A673 (cell line): ENCODE measurements at regions not wholly inside any gene's neighbourhood (a gene's known extent, or its start where the extent isn't known, plus 50 kb on each side); places are given as distances from the start of the nearest gene placed in this dataset.

ENCODE experiments used
- BruUV-seq: library from RNA; stranded (reverse); fragments of 400-500 nt; replicated peaks from 2 replicates; lab custom pipeline; 2021; lab: Mats Ljungman, UMichigan
- CTCF ChIA-PET: fragments of 300-600 bp; sonication (Branson Sonifier 250); formaldehyde crosslinking; loops from one replicate; lab custom pipeline; 2022; ENCODE audit warnings: antibody characterized with exemption; lab: Charles Lee
- POLR2A ChIA-PET: fragments of 300-600 bp; sonication (Branson Sonifier 250); formaldehyde crosslinking; loops from one replicate; lab custom pipeline; 2022; ENCODE audit warnings: antibody characterized with exemption; ENCODE audit not compliant: low non-redundant PET; lab: Charles Lee
- DNase-seq: peaks from one replicate; pipeline ENCODE4 v3.0.0-alpha.2; 2015; ENCODE audit warnings: low spot score
- H3K27ac ChIP-seq: fragments of 200-600 bp; sonication (generic); 2 replicates; pipeline ENCODE4 v1.5.1; 2016; ENCODE audit warnings: mixed run types, low read depth, mild to moderate bottlenecking, mixed read lengths, antibody characterized with exemption, low read length; ENCODE audit not compliant: poor library complexity, severe bottlenecking
- H3K27me3 ChIP-seq: fragments of 200-600 bp; sonication (generic); replicated peaks from 2 replicates; pipeline ENCODE4 v1.6.1; 2017; ENCODE audit warnings: mixed run types, low read depth, mild to moderate bottlenecking, mixed read lengths, antibody characterized with exemption, low read length; ENCODE audit not compliant: insufficient read depth, poor library complexity
- H3K36me3 ChIP-seq: fragments of 200-600 bp; sonication (generic); 2 replicates; pipeline ENCODE4 v1.6.1; 2016; ENCODE audit warnings: mixed run types, mild to moderate bottlenecking, mixed read lengths, antibody characterized with exemption, low read length; ENCODE audit not compliant: insufficient read depth, poor library complexity, severe bottlenecking
- H3K4me1 ChIP-seq: fragments of 200-600 bp; sonication (generic); 2 replicates; pipeline ENCODE4 v1.6.1; 2017; ENCODE audit warnings: mixed run types, mild to moderate bottlenecking, mixed read lengths, antibody characterized with exemption, low read length; ENCODE audit not compliant: insufficient read depth, poor library complexity, severe bottlenecking
- H3K4me3 ChIP-seq: fragments of 200-600 bp; sonication (generic); 2 replicates; pipeline ENCODE4 v1.5.1; 2016; ENCODE audit warnings: low read depth, mixed run types, mild to moderate bottlenecking, mixed read lengths, low read length; ENCODE audit not compliant: poor library complexity, severe bottlenecking
- H3K9me3 ChIP-seq: fragments of 200-600 bp; sonication (generic); 2 replicates; pipeline ENCODE4 v1.6.1; 2016; ENCODE audit warnings: mixed run types, low read depth, mild to moderate bottlenecking, mixed read lengths, antibody characterized with exemption, low read length; ENCODE audit not compliant: poor library complexity, severe bottlenecking
- CTCF ChIP-seq: fragments of 300-800, 200-600 bp; sonication (generic); conservative IDR thresholded peaks from 2 replicates; pipeline ENCODE4 v1.5.1; 2017; ENCODE audit warnings: low read depth, mild to moderate bottlenecking, antibody characterized with exemption, low read length, moderate library complexity, mixed read lengths
- EZH2 ChIP-seq: fragments of 200-600 bp; sonication (generic); IDR thresholded peaks from 2 replicates; pipeline ENCODE4 v1.6.1; 2017; ENCODE audit warnings: borderline replicate concordance, low read depth, mild to moderate bottlenecking, mixed read lengths, antibody characterized with exemption, low read length; ENCODE audit not compliant: poor library complexity, severe bottlenecking
- intact Hi-C: fragments of 100-400 bp; cut with micrococcal nuclease; formaldehyde crosslinking; loops from one replicate; pipeline ENCODE4 v1.10.0; 2022; ENCODE audit not compliant: unreplicated experiment

- BruUV-seq, result no TSS peak
- POLR2A ChIA-PET, result no interaction called here
- Histone ChIP-seq H3K27me3 (no peaks in the 10 kb centered on the region), H3K4me3 (no peak overlapping the region), H3K36me3 (no peaks in the 10 kb centered on the region), H3K9me3 (no peaks in the 10 kb centered on the region), H3K4me1 (peaks cover 58% of the 10 kb centered on the region), H3K27ac (peak overlapping the region; percentile 19)
- intact Hi-C loops, result loop anchor here (5.0 to 10.0 kb wide), 3 partner anchors 296 to 734 kb away; no protein-coding TSS in a partner anchor
- CTCF ChIA-PET, result no interaction called here
- DNase-seq, result peak; percentile 52
- no peak for TF ChIP-seq CTCF
- TF ChIP-seq EZH2, result no peak
Observed at GRCh38 chr14:84029246-84029645, 1500.7 kb upstream of the FLRT2 start.

GRCh38 chr14:84029720-84030119 lies 1500.2 kb upstream of the FLRT2 start:
- no peak overlapping the region for H3K4me3 ChIP-seq
- DNase-seq, result no peak
- no peaks in the 10 kb centered on the region for H3K9me3 ChIP-seq
- H3K27ac ChIP-seq, result no peak overlapping the region
- BruUV-seq, result no TSS peak
- no peaks in the 10 kb centered on the region for H3K36me3 ChIP-seq
- H3K4me1 ChIP-seq, result peaks cover 53% of the 10 kb centered on the region
- intact Hi-C loops, result loop anchor here (5.0 to 10.0 kb wide), 3 partner anchors 295 to 735 kb away; no protein-coding TSS in a partner anchor
- TF ChIP-seq CTCF, result no peak
- TF ChIP-seq EZH2, result no peak
- no peaks in the 10 kb centered on the region for H3K27me3 ChIP-seq
- ChIA-PET POLR2A (no interaction called here), CTCF (no interaction called here)

GRCh38 chr14:84036840-84037239 lies 1493.1 kb upstream of the FLRT2 start:
- Histone ChIP-seq H3K36me3 (no peaks in the 10 kb centered on the region), H3K4me3 (no peak overlapping the region), H3K27ac (no peak overlapping the region), H3K27me3 (no peaks in the 10 kb centered on the region), H3K9me3 (no peaks in the 10 kb centered on the region), H3K4me1 (no peaks in the 10 kb centered on the region)
- ChIA-PET CTCF (no interaction called here), POLR2A (no interaction called here)
- TF ChIP-seq CTCF (no peak), EZH2 (no peak)
- no peak for DNase-seq
- no TSS peak for BruUV-seq
- intact Hi-C loops, result no loop called here
